ENCODE measurements at regions not wholly inside any gene's neighbourhood (a gene's known extent, or its start where the extent isn't known, plus 50 kb on each side); places are given as distances from the start of the nearest gene placed in this dataset.
A peak's percentile ranks its signal among the peaks of the same experiment; 100 is the strongest.

DNA sequence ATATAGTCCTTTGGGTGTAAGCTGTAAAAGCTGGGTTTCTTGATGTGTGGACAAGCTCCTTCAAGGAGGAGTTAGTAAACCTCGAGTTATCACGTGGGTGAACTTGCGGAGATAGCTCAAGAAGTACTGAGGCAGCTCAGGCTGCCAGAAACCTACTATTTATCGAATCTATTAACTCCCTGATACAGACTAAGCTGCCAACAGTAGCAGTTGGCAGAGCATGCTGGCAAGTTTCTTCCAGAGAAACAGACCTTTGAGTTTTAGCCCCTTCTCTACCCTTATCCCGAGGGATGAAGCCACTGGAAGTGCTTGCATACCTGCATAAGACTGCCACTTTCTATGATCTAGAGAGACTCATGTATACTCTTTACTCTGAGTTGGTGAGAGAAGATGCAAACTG lies 624.5 kb upstream of the USP24 start:
- Histone ChIP-seq H3K36me3 (no peaks in the 10 kb centered on the region), H3K9me3 (no peaks in the 10 kb centered on the region), H3K4me3 (no peak overlapping the region), H3K27ac (no peak overlapping the region), H3K4me1 (ENCODE audit: insufficient read depth) (no peaks in the 10 kb centered on the region), H3K27me3 (no peaks in the 10 kb centered on the region)
- WGBS, 3 donors, result 73 to 92% (median 82%) methylated on average over 5 of the region's 5 CpGs
- TF ChIP-seq POLR2A (IDR thresholded peaks at IDR 0.05) (no peak), EP300 (IDR thresholded peaks at IDR 0.05) (no peak)
- TF ChIP-seq, protein P1, sequence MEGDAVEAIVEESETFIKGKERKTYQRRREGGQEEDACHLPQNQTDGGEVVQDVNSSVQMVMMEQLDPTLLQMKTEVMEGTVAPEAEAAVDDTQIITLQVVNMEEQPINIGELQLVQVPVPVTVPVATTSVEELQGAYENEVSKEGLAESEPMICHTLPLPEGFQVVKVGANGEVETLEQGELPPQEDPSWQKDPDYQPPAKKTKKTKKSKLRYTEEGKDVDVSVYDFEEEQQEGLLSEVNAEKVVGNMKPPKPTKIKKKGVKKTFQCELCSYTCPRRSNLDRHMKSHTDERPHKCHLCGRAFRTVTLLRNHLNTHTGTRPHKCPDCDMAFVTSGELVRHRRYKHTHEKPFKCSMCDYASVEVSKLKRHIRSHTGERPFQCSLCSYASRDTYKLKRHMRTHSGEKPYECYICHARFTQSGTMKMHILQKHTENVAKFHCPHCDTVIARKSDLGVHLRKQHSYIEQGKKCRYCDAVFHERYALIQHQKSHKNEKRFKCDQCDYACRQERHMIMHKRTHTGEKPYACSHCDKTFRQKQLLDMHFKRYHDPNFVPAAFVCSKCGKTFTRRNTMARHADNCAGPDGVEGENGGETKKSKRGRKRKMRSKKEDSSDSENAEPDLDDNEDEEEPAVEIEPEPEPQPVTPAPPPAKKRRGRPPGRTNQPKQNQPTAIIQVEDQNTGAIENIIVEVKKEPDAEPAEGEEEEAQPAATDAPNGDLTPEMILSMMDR (IDR thresholded peaks at IDR 0.05), result no peak
- no peak for DNase-seq
- intact Hi-C loops (cut with DNase I), result no loop called here

DNA sequence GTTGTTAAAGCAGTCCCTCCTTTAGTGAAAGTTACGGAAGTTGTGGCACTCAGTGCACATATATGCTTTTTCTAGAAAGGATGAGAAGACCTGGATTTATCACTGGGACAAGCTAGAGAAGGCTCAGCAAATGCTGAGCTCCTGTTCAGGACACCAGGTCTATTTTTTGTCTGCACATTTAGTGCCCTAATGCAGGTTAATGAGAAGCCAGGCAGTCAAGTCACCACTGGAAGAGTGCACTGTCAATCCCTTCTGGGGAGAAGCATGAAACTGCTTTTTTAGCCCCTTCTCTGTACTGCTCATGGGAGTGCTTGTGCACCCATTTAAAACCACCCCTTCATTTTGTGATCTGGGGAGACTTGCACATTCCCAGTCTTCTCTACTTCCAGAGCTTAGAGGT lies 624.1 kb upstream of the USP24 start:
- H3K9me3 ChIP-seq, result no peaks in the 10 kb centered on the region
- H3K27ac ChIP-seq, result no peak overlapping the region
- DNase-seq, result no peak
- H3K4me1 ChIP-seq (ENCODE audit: insufficient read depth), result no peaks in the 10 kb centered on the region
- TF ChIP-seq POLR2A (IDR thresholded peaks at IDR 0.05) (no peak), EP300 (IDR thresholded peaks at IDR 0.05) (no peak)
- TF ChIP-seq, protein P1 (IDR thresholded peaks at IDR 0.05), result no peak
- intact Hi-C loops (cut with DNase I), result no loop called here
- H3K36me3 ChIP-seq, result no peaks in the 10 kb centered on the region
- H3K4me3 ChIP-seq, result no peak overlapping the region
- 93 to 100% (median 95%) methylated on average over 1 of the region's 1 CpG for WGBS, 3 donors
- no peaks in the 10 kb centered on the region for H3K27me3 ChIP-seq

DNA sequence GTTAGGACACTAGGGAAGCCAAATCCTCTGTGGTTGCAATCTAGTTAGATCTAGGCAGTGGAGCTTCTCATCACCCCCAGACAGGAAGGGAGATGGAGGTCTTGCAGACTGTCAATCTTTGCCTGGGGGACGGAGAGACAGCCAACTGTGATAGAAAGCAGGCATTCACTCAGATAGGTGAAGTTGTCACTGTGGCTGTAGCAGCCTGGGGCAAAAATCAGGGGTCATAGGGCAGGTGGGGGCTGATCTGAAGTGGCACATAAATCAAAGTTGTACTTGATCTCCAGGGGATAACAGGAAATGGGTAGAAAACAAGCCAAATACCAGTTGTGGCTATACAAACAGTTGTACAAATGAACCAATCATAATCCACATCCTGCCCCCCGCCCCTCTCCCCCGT lies 620.9 kb upstream of the USP24 start:
- H3K4me1 ChIP-seq (ENCODE audit: insufficient read depth), result no peaks in the 10 kb centered on the region
- intact Hi-C loops (cut with DNase I), result no loop called here
- H3K9me3 ChIP-seq, result no peaks in the 10 kb centered on the region
- WGBS, 3 donors, result 80 to 86% (median 81%) methylated on average over 3 of the region's 3 CpGs
- H3K36me3 ChIP-seq, result no peaks in the 10 kb centered on the region
- H3K4me3 ChIP-seq, result no peak overlapping the region
- DNase-seq, result no peak
- H3K27me3 ChIP-seq, result no peaks in the 10 kb centered on the region
- no peak overlapping the region for H3K27ac ChIP-seq
- TF ChIP-seq, protein P1 (IDR thresholded peaks at IDR 0.05), result no peak
- TF ChIP-seq POLR2A (IDR thresholded peaks at IDR 0.05) (no peak), EP300 (IDR thresholded peaks at IDR 0.05) (no peak)

DNA sequence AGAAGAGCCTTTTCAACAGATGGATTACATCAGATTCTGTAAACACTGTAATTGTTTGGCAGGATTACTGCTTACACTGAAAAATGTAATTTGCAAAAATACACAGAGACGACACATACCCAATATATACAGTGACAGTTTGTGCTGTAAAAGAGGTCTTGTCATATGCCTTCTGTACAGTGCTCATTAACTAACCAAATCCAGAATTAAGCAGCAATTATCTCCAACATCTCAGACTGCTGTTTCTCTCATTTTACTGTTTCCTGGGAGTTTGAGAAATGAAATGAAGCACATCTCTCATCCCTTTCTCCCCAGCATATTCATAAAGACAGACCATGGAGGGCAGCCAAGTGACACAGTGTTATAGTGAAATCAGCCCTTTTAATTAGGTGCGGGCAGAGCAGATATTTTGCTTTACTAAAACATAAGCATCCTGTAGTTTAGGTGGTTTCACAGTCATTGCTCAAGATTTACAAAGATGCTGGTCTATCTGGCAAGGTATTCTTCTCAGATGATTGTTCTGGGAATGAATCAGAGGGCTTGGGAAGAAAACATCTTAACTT lies 618.4 kb upstream of the USP24 start:
- Histone ChIP-seq H3K27me3 (no peaks in the 10 kb centered on the region), H3K9me3 (no peaks in the 10 kb centered on the region), H3K4me3 (no peak overlapping the region), H3K4me1 (ENCODE audit: insufficient read depth) (no peaks in the 10 kb centered on the region), H3K36me3 (no peaks in the 10 kb centered on the region), H3K27ac (peak overlapping the region in 1 of 2 donors; percentile 15)
- WGBS, 3 donors, result 8 to 20% (median 20%) methylated on average over 2 of the region's 2 CpGs
- no peak for DNase-seq
- intact Hi-C loops (cut with DNase I), result no loop called here
- TF ChIP-seq POLR2A (IDR thresholded peaks at IDR 0.05) (no peak), EP300 (IDR thresholded peaks at IDR 0.05) (no peak)
- TF ChIP-seq, protein P1 (IDR thresholded peaks at IDR 0.05), result no peak

Measured in ovary (tissue), 7 donors.